ENCODE measurements at regions not wholly inside any gene's neighbourhood (a gene's known extent, or its start where the extent isn't known, plus 50 kb on each side); places are given as distances from the start of the nearest gene placed in this dataset.

DNA sequence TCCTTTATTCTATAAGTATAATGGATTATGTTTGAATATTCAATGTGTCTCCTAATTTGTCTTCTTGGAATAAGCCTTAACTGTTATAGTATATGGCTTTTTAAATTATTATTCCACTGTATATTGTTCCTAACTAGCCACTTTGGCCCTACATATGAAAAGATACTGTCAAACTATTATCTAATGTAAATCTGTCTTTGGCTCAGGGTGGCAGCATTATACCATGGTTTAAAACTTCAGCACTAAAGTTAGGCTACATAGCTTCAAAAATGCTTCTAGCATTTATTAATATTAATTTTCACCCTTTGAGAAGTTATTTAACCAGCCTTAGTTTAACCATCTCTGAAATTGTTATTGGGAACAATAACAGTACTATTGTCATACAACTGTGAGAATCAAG lies 543.1 kb upstream of the MBL2 start:
- Mint-ChIP-seq H3K9me3 (no peaks in the 10 kb centered on the region), H3K4me3 (no peak overlapping the region), H3K27ac (no peak overlapping the region), H3K36me3 (no peaks in the 10 kb centered on the region), H3K27me3 (no peaks in the 10 kb centered on the region), H3K4me1 (no peaks in the 10 kb centered on the region)
- no peak for ATAC-seq

DNA sequence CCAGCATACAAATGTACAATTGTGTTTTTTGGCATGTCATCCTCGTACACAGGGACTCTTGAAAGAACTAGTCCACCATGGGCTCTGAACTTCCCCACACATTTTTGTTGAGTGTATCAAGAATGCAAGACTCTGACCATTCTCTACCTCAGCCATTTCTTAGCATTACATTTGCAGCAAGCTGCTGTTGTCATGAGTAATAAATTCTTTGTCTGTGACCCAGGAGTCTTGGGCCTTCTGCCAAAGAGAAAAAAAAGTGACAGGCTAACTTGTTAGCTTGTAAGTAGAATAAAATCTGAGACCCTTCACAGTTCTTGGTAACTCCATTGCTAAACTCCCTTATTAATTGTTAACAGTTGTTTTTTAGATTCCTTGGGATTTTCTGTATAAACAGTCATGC lies 542.3 kb upstream of the MBL2 start:
- Mint-ChIP-seq H3K36me3 (no peaks in the 10 kb centered on the region), H3K9me3 (no peaks in the 10 kb centered on the region), H3K4me1 (no peaks in the 10 kb centered on the region), H3K4me3 (no peak overlapping the region), H3K27me3 (no peaks in the 10 kb centered on the region), H3K27ac (no peak overlapping the region)
- no peak for ATAC-seq

DNA sequence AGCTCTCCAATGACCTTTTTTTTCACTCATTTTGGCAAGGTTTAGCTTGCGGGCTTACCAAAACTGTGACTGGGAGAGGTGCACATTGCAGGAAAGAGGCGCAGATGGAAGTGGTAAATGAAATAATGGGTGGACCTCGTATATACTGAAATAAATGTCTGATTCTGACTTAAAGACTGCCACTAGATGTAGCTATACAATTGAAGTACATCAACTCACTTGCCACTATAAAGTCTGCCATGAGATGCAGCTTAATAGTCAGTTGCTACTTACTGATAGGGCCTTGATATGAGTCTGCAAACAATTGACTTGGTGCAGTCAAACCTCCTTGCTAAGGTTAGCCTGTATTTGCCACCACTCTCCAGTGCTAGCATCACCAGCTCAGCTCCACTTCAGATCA lies 525.9 kb upstream of the MBL2 start:
- Mint-ChIP-seq H3K4me1 (no peaks in the 10 kb centered on the region), H3K9me3 (peaks cover 3% of the 10 kb centered on the region), H3K4me3 (no peak overlapping the region), H3K27me3 (no peaks in the 10 kb centered on the region), H3K27ac (no peak overlapping the region), H3K36me3 (no peaks in the 10 kb centered on the region)
- no peak for ATAC-seq

DNA sequence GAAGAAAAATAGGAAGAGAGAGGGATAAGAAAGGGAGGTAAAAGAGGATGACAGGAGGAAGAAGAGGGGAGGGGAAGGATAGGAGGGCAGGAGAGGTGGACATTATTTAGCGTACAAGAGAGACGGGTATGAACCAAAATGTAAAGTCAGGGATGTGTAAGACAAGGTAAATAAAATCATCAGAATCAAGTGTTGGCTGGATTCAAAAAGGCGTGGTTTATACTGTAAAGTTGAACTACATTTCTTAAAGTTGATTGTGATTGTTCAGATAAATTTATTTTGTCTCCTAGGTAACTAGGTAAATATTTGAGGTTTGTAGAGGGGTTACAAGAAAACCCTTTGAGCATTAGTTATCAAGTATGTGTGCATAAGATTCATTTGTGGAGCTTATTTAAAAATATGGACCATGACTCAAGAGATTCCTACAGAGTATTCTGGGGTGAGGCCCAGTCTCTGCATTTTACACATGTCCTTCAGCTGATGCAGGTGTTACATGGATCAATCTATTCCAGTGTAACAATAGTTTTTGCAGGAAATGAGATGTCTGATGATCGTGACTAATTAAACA lies 512.1 kb upstream of the MBL2 start:
- no peak for ATAC-seq
- H3K4me3 Mint-ChIP-seq, result no peak overlapping the region
- H3K4me1 Mint-ChIP-seq, result no peaks in the 10 kb centered on the region
- H3K9me3 Mint-ChIP-seq, result peaks cover 11% of the 10 kb centered on the region
- no peaks in the 10 kb centered on the region for H3K36me3 Mint-ChIP-seq
- H3K27me3 Mint-ChIP-seq, result no peaks in the 10 kb centered on the region
- no peak overlapping the region for H3K27ac Mint-ChIP-seq

DNA sequence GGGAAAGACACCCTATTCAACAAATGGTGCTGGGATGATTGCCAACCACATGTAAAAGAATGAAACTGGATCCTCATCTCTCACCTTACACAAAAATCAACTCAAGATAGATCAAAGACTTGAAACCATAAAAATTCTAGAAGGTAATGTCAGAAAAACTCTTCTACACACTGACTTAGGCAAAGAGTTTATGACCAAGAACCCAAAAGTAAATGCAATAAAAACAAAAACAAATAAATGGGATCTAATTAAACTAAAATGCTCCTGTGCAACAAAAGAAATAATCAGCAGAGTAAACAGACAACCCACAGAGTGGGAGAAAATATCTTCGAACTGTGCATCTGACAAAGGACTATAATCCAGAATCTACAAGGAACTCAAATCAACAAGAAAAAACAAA lies 504.2 kb upstream of the MBL2 start:
- Mint-ChIP-seq H3K36me3 (no peaks in the 10 kb centered on the region), H3K27me3 (no peaks in the 10 kb centered on the region), H3K4me1 (no peaks in the 10 kb centered on the region), H3K9me3 (peaks cover 14% of the 10 kb centered on the region), H3K4me3 (no peak overlapping the region), H3K27ac (no peak overlapping the region)
- no peak for ATAC-seq

DNA sequence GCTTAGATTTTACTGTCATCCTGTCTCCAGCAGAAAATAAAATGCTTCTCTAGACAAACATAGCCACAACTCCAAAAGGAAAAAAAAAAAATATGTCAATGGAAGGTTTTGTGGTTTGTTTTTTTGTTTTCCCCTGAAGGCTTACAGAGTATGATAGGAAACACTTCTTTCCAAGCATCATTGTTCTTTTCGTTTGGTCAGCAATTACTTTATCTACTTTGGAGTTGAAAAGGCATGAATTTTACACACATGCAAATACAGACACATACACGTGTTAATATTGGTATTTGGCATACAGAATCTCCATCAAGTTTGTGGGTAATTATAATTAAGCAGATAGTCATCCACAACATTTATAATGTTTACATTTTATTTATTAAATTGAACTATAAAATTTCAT lies 496.9 kb upstream of the MBL2 start:
- Mint-ChIP-seq H3K4me1 (no peaks in the 10 kb centered on the region), H3K4me3 (no peak overlapping the region), H3K9me3 (no peaks in the 10 kb centered on the region), H3K27ac (no peak overlapping the region), H3K27me3 (no peaks in the 10 kb centered on the region), H3K36me3 (no peaks in the 10 kb centered on the region)
- no peak for ATAC-seq

DNA sequence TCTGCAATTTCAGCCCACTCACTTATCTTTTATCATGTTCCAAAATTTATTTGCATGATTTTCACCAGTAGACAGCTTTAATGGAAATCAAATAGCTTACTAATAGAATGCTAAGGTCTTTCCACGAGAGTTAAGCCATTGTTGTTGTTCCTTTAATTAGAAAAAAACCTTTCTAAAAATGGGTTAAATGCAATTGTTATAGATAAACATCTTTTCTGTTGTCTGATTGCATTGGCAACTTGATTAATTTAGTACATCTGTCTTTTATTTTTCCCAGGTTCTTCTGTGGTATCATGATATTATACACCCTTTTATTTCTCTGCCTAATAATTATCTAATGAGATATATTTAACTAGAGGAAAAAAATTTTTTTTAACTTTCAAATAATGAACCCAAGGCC lies 487.6 kb upstream of the MBL2 start:
- H3K4me3 Mint-ChIP-seq, result no peak overlapping the region
- H3K36me3 Mint-ChIP-seq, result no peaks in the 10 kb centered on the region
- no peak overlapping the region for H3K27ac Mint-ChIP-seq
- no peak for ATAC-seq
- no peaks in the 10 kb centered on the region for H3K4me1 Mint-ChIP-seq
- peaks cover 3% of the 10 kb centered on the region for H3K9me3 Mint-ChIP-seq
- H3K27me3 Mint-ChIP-seq, result no peaks in the 10 kb centered on the region

DNA sequence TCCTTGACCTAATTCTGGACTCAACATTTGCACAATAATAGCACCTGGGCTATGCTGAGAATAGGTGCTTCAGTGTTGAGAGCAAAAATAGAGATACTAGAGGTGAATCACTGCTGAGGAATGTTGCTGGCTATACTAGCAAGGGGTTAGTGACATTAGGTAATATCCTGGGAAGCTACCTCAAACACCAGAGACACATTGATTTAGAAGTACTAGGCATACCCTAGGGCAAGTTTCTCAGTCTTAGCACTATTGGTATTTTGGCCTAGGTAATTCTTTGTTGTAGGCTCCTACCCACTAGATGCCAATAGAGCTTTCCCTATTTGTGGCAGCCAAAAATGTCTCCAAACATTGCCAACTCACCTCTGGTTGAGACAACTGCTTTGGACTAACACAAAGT lies 484.0 kb upstream of the MBL2 start:
- ATAC-seq, result no peak
- no peaks in the 10 kb centered on the region for H3K36me3 Mint-ChIP-seq
- H3K4me1 Mint-ChIP-seq, result no peaks in the 10 kb centered on the region
- no peak overlapping the region for H3K27ac Mint-ChIP-seq
- no peak overlapping the region for H3K4me3 Mint-ChIP-seq
- H3K9me3 Mint-ChIP-seq, result peaks cover 11% of the 10 kb centered on the region
- H3K27me3 Mint-ChIP-seq, result no peaks in the 10 kb centered on the region

DNA sequence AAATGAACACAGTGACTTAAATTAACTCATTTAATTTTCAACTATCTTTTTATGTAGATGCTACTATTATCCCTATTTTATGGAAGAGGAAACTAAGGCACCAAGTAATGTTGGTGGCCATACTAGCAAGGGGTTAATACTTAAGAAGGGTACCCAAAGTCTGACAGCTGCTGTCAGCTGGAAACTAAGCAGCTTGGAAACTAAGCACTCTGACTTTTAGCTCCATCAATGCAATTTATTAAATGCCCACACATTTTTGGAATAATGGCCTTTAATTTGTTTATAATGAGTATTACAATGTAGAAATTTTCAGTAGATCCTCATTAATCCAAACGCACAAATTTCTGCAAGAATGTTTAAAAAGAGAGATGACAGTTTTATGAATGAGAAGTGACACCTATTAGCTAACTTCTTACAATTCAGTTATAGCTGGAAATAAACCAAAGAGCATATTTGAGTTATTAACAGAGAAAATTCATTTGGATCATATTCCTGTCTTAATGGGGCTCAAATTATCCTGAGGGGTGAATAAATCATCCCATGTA lies 483.1 kb upstream of the MBL2 start:
- Mint-ChIP-seq H3K4me3 (no peak overlapping the region), H3K9me3 (peaks cover 11% of the 10 kb centered on the region), H3K27me3 (no peaks in the 10 kb centered on the region), H3K27ac (no peak overlapping the region), H3K36me3 (no peaks in the 10 kb centered on the region), H3K4me1 (no peaks in the 10 kb centered on the region)
- no peak for ATAC-seq

DNA sequence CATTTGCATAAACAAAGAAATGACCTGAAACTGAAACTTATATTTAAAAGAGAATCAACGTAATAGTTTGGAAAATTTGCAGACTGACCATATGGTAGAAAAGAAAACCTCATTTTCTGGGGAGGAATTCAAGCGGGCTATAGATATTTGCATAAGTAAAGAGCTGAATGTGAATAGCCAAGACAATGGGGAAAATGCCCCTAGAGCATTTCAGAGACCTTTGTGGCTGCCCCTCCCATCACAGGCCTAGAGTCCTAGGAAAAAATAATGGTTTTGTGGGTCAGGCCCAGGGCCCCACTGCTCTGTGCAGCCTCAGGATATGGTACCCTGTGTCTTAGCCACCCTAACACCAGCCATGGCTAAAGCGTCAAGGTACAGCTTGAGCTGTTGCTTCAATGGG lies 480.6 kb upstream of the MBL2 start:
- Mint-ChIP-seq H3K4me3 (no peak overlapping the region), H3K36me3 (no peaks in the 10 kb centered on the region)

DNA sequence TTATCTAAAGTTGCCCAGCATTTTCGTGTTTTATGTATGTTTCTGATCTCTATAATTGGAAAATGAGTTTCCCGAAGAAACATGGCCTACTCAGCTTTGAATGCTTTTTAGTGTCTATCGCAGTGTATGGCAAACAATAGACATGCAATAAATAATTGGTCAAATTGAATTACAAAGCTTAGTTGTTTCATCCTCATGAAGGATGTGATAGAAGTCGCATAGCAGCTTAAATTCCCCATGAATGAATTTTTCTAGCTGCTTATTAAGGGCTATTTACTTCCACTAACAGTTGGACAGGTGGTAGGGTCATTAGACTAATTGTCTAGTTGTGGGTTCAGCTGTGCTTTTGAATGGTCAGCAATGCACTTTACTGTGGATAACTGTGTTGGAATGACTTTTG lies 467.3 kb upstream of the MBL2 start:
- Mint-ChIP-seq H3K36me3 (no peaks in the 10 kb centered on the region), H3K4me1 (no peaks in the 10 kb centered on the region), H3K4me3 (no peak overlapping the region), H3K27ac (no peak overlapping the region), H3K9me3 (no peaks in the 10 kb centered on the region), H3K27me3 (no peaks in the 10 kb centered on the region)
- no peak for ATAC-seq

More for the DNA sequence above, 480.6 kb upstream of the MBL2 start:
- peaks cover 9% of the 10 kb centered on the region for H3K9me3 Mint-ChIP-seq
- no peaks in the 10 kb centered on the region for H3K27me3 Mint-ChIP-seq
- no peak overlapping the region for H3K27ac Mint-ChIP-seq
- ATAC-seq, result no peak
- no peaks in the 10 kb centered on the region for H3K4me1 Mint-ChIP-seq

DNA sequence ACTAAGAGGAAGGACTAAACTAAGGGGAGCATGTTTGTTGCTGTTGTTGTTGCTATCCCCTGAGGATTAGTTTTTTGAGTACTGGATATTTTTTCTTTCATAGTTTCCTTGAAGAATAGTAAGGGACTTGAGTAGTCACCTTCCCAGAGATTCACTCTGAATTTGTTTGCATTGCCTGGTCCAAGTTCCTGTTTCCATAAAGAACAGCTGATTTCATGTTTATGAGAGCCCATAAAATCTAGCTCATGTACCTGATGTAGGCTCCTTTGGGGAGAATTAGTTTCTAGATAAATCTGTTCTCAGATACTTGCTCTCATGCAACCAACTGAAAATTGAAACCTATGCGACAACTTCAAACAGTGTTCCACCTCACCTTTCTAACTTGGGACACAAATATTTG lies 464.4 kb upstream of the MBL2 start:
- Mint-ChIP-seq H3K4me3 (no peak overlapping the region), H3K4me1 (no peaks in the 10 kb centered on the region), H3K36me3 (no peaks in the 10 kb centered on the region), H3K9me3 (no peaks in the 10 kb centered on the region), H3K27ac (no peak overlapping the region), H3K27me3 (no peaks in the 10 kb centered on the region)
- ATAC-seq, result no peak

DNA sequence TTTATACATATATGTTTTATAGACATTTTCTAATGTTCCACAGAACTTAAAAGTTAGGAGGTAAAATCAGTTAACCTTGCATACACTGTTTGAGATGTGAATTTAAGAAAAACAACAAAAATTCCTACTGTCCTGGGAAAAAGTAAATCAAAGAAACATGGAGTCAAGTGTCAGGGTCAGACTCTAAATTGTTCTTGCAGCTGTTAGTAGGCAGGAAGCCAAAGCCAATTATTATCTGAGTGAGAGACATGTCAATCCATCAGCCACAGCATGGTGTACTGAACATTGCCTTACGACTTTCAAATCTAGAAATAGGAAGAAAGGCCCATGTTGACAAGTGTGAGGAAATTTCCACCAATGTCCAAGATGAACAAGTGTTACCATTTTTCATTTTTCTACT lies 461.2 kb upstream of the MBL2 start:
- ATAC-seq, result no peak
- Mint-ChIP-seq H3K4me3 (no peak overlapping the region), H3K27ac (no peak overlapping the region), H3K4me1 (no peaks in the 10 kb centered on the region), H3K27me3 (no peaks in the 10 kb centered on the region), H3K36me3 (no peaks in the 10 kb centered on the region), H3K9me3 (no peaks in the 10 kb centered on the region)

DNA sequence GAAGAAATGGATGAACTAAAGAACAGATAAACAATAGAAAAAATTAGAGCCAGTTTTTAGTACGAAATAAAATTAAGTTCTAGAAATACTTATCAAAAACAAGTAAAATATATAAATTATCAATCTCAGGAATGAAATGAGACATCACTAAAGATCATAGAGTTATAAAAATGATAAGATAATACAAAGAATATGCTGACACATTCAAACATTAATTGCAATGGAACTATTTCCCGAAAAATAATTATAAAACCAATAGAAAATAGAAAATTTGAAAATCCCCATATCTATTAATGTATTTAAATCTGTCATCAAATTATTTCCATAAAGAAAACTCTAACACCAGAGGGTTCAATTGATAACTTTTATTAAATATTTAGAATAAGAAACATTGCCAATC lies 458.1 kb upstream of the MBL2 start:
- H3K36me3 Mint-ChIP-seq, result no peaks in the 10 kb centered on the region

DNA sequence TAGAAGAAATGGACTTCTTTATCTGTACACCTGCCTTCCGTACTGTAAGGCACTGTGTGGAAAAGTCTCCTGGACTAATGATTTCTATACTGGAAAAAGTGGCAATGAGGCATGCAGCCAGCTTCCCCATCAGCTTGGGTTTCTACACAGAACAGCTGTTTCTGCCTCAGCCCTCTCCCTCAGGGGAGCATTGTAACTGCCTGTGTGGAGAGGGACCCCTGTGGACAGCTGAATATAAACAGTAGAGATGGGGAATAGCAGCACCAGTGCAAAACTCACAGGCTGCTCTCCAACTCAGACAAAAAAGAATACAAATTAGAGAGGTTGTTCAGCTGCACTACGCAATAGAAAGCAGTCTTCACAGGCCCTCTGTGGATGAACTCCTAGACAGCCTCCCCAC lies 451.3 kb upstream of the MBL2 start:
- Mint-ChIP-seq H3K27me3 (no peaks in the 10 kb centered on the region), H3K4me1 (no peaks in the 10 kb centered on the region)

More for the DNA sequence above, 458.1 kb upstream of the MBL2 start:
- H3K27me3 Mint-ChIP-seq, result no peaks in the 10 kb centered on the region
- ATAC-seq, result no peak
- H3K4me1 Mint-ChIP-seq, result no peaks in the 10 kb centered on the region
- H3K9me3 Mint-ChIP-seq, result peaks cover 3% of the 10 kb centered on the region
- H3K4me3 Mint-ChIP-seq, result no peak overlapping the region
- no peak overlapping the region for H3K27ac Mint-ChIP-seq

DNA sequence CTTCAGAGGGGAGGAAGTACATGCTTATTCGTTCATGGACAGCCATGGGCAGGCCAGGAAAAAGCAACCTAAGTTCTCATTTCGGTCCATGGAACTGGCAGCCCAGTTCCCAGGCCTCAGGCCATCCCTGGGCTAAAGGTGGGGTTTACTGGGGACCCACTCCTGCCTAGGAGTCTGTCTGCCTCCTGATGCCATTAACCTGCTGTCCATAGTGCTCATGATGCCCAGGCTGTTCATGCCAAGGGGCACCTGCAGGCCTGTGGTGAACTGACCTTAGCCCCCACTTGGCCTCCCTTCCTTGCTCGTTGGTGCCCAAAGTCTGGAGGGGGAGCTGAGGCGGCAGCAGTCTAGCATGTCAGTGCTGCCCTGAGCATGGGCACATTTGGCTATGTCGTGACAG lies 450.2 kb upstream of the MBL2 start:
- H3K27ac Mint-ChIP-seq, result no peak overlapping the region

More for the DNA sequence above, 451.3 kb upstream of the MBL2 start:
- Mint-ChIP-seq H3K9me3 (peaks cover 3% of the 10 kb centered on the region), H3K27ac (no peak overlapping the region), H3K4me3 (no peak overlapping the region), H3K36me3 (no peaks in the 10 kb centered on the region)
- no peak for ATAC-seq

More for the DNA sequence above, 450.2 kb upstream of the MBL2 start:
- Mint-ChIP-seq H3K4me3 (no peak overlapping the region), H3K36me3 (no peaks in the 10 kb centered on the region), H3K4me1 (no peaks in the 10 kb centered on the region), H3K9me3 (peaks cover 3% of the 10 kb centered on the region), H3K27me3 (no peaks in the 10 kb centered on the region)
- no peak for ATAC-seq
